ENCODE measurements at regions not wholly inside any gene's neighbourhood (a gene's known extent, or its start where the extent isn't known, plus 50 kb on each side); places are given as distances from the start of the nearest gene placed in this dataset.

GRCh38 chr3:194259982-194260766, 91.0 kb downstream of the CPN2 start:
- TF ChIP-seq GATA3 (IDR thresholded peaks at IDR 0.05; ENCODE audit: low read depth, low read length): no peak
- TF ChIP-seq GATA2 (IDR thresholded peaks at IDR 0.05; ENCODE audit: low read depth, low read length): no peak

All from SH-SY5Y (cell line).